Small intestine (tissue), 7 donors: ENCODE measurements at regions not wholly inside any gene's neighbourhood (a gene's known extent, or its start where the extent isn't known, plus 50 kb on each side); places are given as distances from the start of the nearest gene placed in this dataset.

ENCODE experiments used
- DNase-seq, 2 donors: peaks; one replicate each; pipeline versions ENCODE4 v3.0.0 to v3.0.0-alpha.2; 2013
- FAIRE-seq: peaks from 2 replicates; lab custom pipeline; 2012; peaks lifted over from hg19 to GRCh38; lab: Jason Lieb, UNC
- H3K27ac ChIP-seq, 3 donors: one replicate each; pipeline ENCODE4 v1.5.1; 2013; ENCODE audit warnings: low read length in 2 of 3, mild to moderate bottlenecking in 2 of 3, control low read depth in 1 of 3, inconsistent platforms in 1 of 3, low read depth in 1 of 3, moderate library complexity in 1 of 3
- H3K27me3 ChIP-seq, 3 donors: one replicate each; pipeline ENCODE4 v1.6.1; 2013; ENCODE audit warnings: low read length in 3 of 3, inconsistent platforms in 1 of 3; ENCODE audit not compliant: control insufficient read depth in 3 of 3, insufficient read depth in 3 of 3
- H3K36me3 ChIP-seq, 3 donors: one replicate each; pipeline ENCODE4 v1.6.1; 2013; ENCODE audit warnings: low read length in 3 of 3, inconsistent platforms in 1 of 3, low read depth in 1 of 3, mild to moderate bottlenecking in 1 of 3, moderate library complexity in 1 of 3; ENCODE audit not compliant: control insufficient read depth in 3 of 3, insufficient read depth in 2 of 3
- H3K4me1 ChIP-seq, 3 donors: one replicate each; pipeline ENCODE4 v1.6.1; 2013; ENCODE audit warnings: low read length in 2 of 3, inconsistent platforms in 1 of 3, low read depth in 1 of 3, mild to moderate bottlenecking in 1 of 3, moderate library complexity in 1 of 3; ENCODE audit not compliant: control insufficient read depth in 3 of 3, insufficient read depth in 2 of 3
- H3K4me3 ChIP-seq, 3 donors: one replicate each; pipeline ENCODE4 v1.5.1; 2013; ENCODE audit warnings: low read length in 3 of 3, control low read depth in 1 of 3, inconsistent platforms in 1 of 3, low read depth in 1 of 3, mild to moderate bottlenecking in 1 of 3, moderate library complexity in 1 of 3
- H3K9me3 ChIP-seq, 2 donors: one replicate each; pipeline ENCODE4 v1.6.1; 2013; ENCODE audit warnings: low read depth in 1 of 2, low read length in 1 of 2; ENCODE audit not compliant: control insufficient read depth in 2 of 2, insufficient read depth in 1 of 2
- WGBS, 3 donors: extraction: QIAGEN DNeasy Blood & Tissue Kit; methylation state at CpG; one replicate each; pipeline ENCODE4 v1.1.7; 2013; 5-methylcytosine and 5-hydroxymethylcytosine counted together
- donor health status: healthy with polysubstance abuse.
- donor health status: control.
- donor health status: control.
- donor health status: Bipolar disorder and iron deficiency.
- donor health status: healthy.

DNA sequence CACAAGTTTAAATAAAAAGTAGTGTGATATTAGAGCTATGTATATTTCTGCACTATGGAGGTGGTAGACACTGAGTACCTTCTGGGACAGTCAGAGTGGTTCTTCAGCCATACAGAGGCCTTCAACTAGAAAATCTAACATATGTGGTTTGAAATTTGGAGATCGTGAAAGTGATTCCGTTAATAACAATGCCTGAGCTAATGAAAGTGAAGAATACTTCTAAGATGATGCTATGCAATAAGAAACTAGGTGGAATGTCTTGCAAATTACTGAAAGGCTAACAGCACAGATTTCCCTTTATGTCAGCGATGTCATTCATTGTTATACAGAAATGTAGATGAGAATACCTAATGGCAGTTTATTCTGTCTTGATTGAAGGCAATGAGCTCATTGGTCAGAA lies 1984.7 kb upstream of the RAG2 start:
- WGBS, 3 donors: 52 to 65% (median 53%) methylated on average over 3 of the region's 3 CpGs
- no peak for DNase-seq

DNA sequence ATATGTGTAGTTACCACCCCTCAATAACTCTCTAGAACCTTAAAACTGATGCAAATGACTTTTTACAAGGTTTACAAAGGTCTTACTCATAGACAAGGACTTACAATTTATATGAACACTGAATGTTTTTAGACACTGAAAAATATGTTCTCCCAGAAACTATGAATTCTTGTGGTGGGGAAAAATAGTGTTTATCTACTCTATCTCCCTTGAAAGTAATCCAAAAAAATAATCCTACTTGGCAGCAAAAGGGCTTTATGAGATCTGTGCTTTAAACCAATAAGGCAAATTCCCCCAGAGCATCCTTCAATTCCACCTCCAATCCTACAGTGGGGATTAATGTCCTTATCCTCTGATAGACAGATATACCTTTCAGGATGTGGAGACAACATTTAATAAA lies 1984.1 kb upstream of the RAG2 start:
- FAIRE-seq: no peak
- Histone ChIP-seq H3K4me3 (no peak overlapping the region), H3K27me3 (no peaks in the 10 kb centered on the region)

More for the DNA sequence above, 1984.7 kb upstream of the RAG2 start:
- Histone ChIP-seq H3K4me1 (no peaks in the 10 kb centered on the region), H3K27ac (no peak overlapping the region), H3K4me3 (no peak overlapping the region), H3K36me3 (no peaks in the 10 kb centered on the region), H3K27me3 (no peaks in the 10 kb centered on the region), H3K9me3 (peaks cover 0 to 4% of the 10 kb centered on the region in 2 donors)
- no peak for FAIRE-seq

DNA sequence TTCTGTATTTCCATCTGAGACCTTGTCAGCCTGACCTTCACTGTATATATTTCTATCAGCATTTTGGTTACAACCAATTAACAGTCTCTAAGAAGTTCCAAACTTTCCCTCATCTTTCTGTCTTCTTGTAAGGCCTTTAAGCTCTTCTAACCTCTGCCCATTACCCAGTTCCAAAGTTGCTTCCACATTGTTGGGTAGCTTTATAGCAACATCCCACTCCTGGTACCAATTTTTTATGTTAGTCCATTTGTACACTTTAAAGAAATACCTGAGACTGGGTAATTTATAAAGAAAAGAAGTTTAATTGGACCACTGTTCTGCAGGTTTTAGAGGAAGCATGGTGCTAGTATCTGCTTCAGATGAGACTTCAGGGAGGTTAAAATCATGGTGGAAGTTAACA lies 1979.7 kb upstream of the RAG2 start:
- no peak overlapping the region for H3K4me3 ChIP-seq

More for the DNA sequence above, 1984.1 kb upstream of the RAG2 start:
- no peak overlapping the region for H3K27ac ChIP-seq
- no peaks in the 10 kb centered on the region for H3K36me3 ChIP-seq
- peaks cover 0 to 5% of the 10 kb centered on the region in 2 donors for H3K9me3 ChIP-seq
- no peaks in the 10 kb centered on the region for H3K4me1 ChIP-seq
- no peak for DNase-seq

GRCh38 chr11:38562562-38562961 lies 1964.5 kb upstream of the RAG2 start:
- WGBS, 3 donors: 18 to 50% (median 29%) methylated on average over 3 of the region's 3 CpGs
- Histone ChIP-seq H3K27me3 (no peaks in the 10 kb centered on the region), H3K4me1 (no peaks in the 10 kb centered on the region), H3K27ac (no peak overlapping the region), H3K4me3 (no peak overlapping the region), H3K36me3 (no peaks in the 10 kb centered on the region), H3K9me3 (no peaks in the 10 kb centered on the region)
- DNase-seq: no peak
- FAIRE-seq: no peak

More for the DNA sequence above, 1979.7 kb upstream of the RAG2 start:
- Histone ChIP-seq H3K4me1 (no peaks in the 10 kb centered on the region), H3K27ac (no peak overlapping the region), H3K27me3 (no peaks in the 10 kb centered on the region), H3K36me3 (no peaks in the 10 kb centered on the region), H3K9me3 (peaks cover 0 to 10% of the 10 kb centered on the region in 2 donors)
- no peak for FAIRE-seq
- DNase-seq: no peak

DNA sequence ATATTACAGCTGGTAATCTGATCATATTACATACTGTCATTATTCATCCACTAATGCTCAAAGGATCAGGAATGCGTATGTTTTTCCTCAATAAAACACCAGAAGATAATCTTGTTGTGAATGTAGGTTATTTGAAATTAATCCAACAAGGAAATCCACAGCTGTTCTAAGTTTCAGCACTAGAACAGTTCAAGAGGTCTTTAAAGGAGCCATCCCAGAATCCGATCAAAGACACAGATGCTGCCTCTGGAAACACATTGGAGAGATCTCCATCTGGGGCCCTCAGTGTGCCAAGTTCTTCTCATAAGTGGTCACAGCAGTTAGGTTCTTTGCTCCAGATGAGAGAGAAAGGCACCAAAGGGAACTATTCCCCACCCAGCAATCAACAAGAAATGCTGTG lies 1955.1 kb upstream of the RAG2 start:
- no peak overlapping the region for H3K4me3 ChIP-seq
- WGBS, 3 donors: 22 to 46% (median 23%) methylated on average over 2 of the region's 2 CpGs
- H3K9me3 ChIP-seq: no peaks in the 10 kb centered on the region
- H3K36me3 ChIP-seq: no peaks in the 10 kb centered on the region
- FAIRE-seq (no peak), DNase-seq (no peak)
- H3K27ac ChIP-seq: no peak overlapping the region
- no peaks in the 10 kb centered on the region for H3K27me3 ChIP-seq
- no peaks in the 10 kb centered on the region for H3K4me1 ChIP-seq

DNA sequence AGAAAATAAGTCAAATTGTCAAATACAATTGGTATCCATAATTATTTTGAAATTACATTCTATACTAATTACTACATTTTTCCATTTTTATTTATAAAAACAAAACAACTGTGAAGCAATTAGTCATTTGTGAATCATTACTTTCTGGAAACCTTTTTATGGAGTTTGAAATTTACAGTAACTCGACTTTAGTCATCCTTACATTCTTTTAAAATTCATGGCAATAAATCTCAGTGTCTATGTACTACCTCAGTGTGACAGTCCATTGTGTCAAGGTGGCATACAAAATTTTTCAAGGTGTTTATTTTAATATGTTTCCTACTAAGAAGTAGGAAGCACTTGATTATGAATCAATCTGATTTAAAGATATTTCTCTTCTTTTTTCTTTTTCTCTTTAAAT lies 1949.4 kb upstream of the RAG2 start:
- Histone ChIP-seq H3K4me1 (no peaks in the 10 kb centered on the region), H3K27me3 (no peaks in the 10 kb centered on the region), H3K36me3 (no peaks in the 10 kb centered on the region), H3K9me3 (no peaks in the 10 kb centered on the region), H3K27ac (no peak overlapping the region), H3K4me3 (no peak overlapping the region)
- 5 to 62% (median 16%) methylated on average over 1 of the region's 1 CpG for WGBS, 3 donors
- DNase-seq (no peak), FAIRE-seq (peak; percentile 39)

DNA sequence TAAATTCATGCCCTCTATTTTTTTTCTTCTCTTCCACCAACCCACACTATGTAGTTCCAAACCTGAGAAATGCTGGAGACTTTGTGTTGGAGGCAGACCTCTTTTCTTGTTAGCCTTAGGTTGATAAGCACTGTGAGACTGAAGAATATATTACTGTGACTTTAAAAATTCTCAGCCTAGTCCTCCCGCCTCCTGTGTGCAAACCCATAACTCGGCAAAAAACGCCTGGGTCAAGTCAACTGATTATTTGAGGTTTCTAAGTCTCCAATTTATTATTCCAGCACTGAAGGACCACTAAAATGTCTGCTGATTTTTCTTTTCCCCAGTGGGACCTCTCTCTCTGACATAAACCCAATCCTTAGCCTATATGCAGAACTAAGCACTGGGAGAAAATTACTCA lies 1946.0 kb upstream of the RAG2 start:
- WGBS, 3 donors: 69 to 86% (median 74%) methylated on average over 3 of the region's 3 CpGs
- H3K27ac ChIP-seq: no peak overlapping the region
- H3K36me3 ChIP-seq: no peaks in the 10 kb centered on the region
- H3K27me3 ChIP-seq: no peaks in the 10 kb centered on the region
- FAIRE-seq: no peak
- no peak overlapping the region for H3K4me3 ChIP-seq
- H3K9me3 ChIP-seq: no peaks in the 10 kb centered on the region
- H3K4me1 ChIP-seq: no peaks in the 10 kb centered on the region
- no peak for DNase-seq

DNA sequence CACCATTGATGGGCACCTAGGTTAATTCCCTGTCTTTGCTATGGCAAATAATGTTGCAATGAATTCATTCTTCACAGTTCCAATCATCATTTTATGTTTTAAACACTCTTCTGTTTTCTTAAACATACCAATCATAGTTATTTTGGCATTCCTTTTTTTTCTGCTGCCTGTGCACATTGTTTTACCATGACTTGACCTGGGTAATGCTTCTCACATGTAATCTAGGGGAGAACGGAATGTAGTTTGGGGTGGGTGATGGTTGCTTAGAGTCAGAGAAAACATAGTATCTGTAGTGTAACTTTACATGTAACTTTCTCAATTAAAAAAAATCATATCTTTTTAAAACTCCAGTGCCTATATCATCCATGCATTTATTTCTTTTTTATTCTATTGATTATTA lies 1945.3 kb upstream of the RAG2 start:
- no peak overlapping the region for H3K4me3 ChIP-seq
- no peaks in the 10 kb centered on the region for H3K9me3 ChIP-seq
- no peaks in the 10 kb centered on the region for H3K36me3 ChIP-seq
- no peaks in the 10 kb centered on the region for H3K4me1 ChIP-seq
- DNase-seq: no peak
- no peak for FAIRE-seq
- no peaks in the 10 kb centered on the region for H3K27me3 ChIP-seq
- no peak overlapping the region for H3K27ac ChIP-seq
- WGBS, 3 donors: 95 to 100% (median 96%) methylated on average over 1 of the region's 1 CpG

GRCh38 chr11:38538866-38539680 lies 1941.0 kb upstream of the RAG2 start:
- no peak for FAIRE-seq
- no peaks in the 10 kb centered on the region for H3K27me3 ChIP-seq
- DNase-seq: no peak
- no peaks in the 10 kb centered on the region for H3K36me3 ChIP-seq
- 10 to 41% (median 21%) methylated on average over 5 to 6 of the region's 6 CpGs for WGBS, 3 donors
- H3K9me3 ChIP-seq: peaks cover 0 to 16% of the 10 kb centered on the region in 2 donors
- H3K27ac ChIP-seq: no peak overlapping the region
- no peak overlapping the region for H3K4me3 ChIP-seq
- no peaks in the 10 kb centered on the region for H3K4me1 ChIP-seq
